ENCODE measurements at regions not wholly inside any gene's neighbourhood (a gene's known extent, or its start where the extent isn't known, plus 50 kb on each side); places are given as distances from the start of the nearest gene placed in this dataset.

DNA sequence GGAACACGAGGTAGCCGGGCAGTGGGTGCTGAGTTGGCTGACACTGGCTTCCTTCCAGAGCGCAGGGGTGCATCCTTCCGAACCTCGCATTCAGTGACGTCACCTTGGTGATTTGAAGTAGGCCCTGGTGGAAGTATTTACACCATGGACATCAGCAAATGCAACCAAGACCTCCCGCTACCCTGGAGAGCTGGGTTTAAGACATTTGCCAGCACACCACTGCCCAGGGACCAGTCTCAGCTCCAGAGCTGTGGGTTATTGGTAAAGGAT, 106.4 kb upstream of the GPR26 start:
- WGBS, 2 experiments (ENCODE audit: extremely low coverage in 1 of 2, insufficient coverage in 1 of 2, insufficient read length in 1 of 2, insufficient replicate concordance in 2 of 2, low coverage in 1 of 2, low lambda C conversion rate in 2 of 2, missing lambda C conversion rate in 1 of 2), result 79% methylated on average over 7 of the region's 7 CpGs; no CpG with 5 or more reads in 1 of the 2 experiments
- H2AFZ ChIP-seq (ENCODE audit: low read length), result no peak overlapping the region
- H2BK20ac ChIP-seq (ENCODE audit: low read length), result no peak overlapping the region
- H3K23me2 ChIP-seq (ENCODE audit: low read depth, low read length), result no peaks in the 10 kb centered on the region
- H2BK5ac ChIP-seq (ENCODE audit: low read depth, low read length), result no peak overlapping the region
- no peak overlapping the region for H3K4ac ChIP-seq (replicated peaks; ENCODE audit: insufficient read length, low read depth, low read length)
- no peaks in the 10 kb centered on the region for H4K20me1 ChIP-seq (replicated peaks in 1 of 2; ENCODE audit: control insufficient read depth in 1 of 2, insufficient read depth in 2 of 2, low read length in 2 of 2)
- FAIRE-seq, result no peak
- H3K9me3 ChIP-seq (ENCODE audit: insufficient read depth in 2 of 2, low read depth in 1 of 2, low read length in 1 of 2), result no peaks in the 10 kb centered on the region
- no peak for TF ChIP-seq TAF7 (optimal IDR thresholded peaks at IDR 0.05; ENCODE audit: borderline replicate concordance, low read depth, low read length)
- TF ChIP-seq POLR2A (IDR thresholded peaks at IDR 0.05; ENCODE audit: control extremely low read depth in 1 of 2, low read depth in 2 of 2, low read length in 2 of 2), result no peak
- no peak for TF ChIP-seq KDM4A (IDR thresholded peaks at IDR 0.05; ENCODE audit: low read depth, low read length, severe bottlenecking)
- TF ChIP-seq RNF2 (IDR thresholded peaks at IDR 0.05; ENCODE audit: borderline replicate concordance, low read depth, low read length, missing control alignments, poor library complexity, severe bottlenecking), result no peak
- no peak for TF ChIP-seq TCF12 (IDR thresholded peaks at IDR 0.05; ENCODE audit: low read depth, low read length)
- no peak overlapping the region for H3K4me2 ChIP-seq (ENCODE audit: insufficient read depth in 1 of 2, low read depth in 2 of 2, low read length in 2 of 2)
- no peak overlapping the region for H3K56ac ChIP-seq (replicated peaks; ENCODE audit: insufficient read length, low read depth, low read length)
- CTCF ChIA-PET (ENCODE audit: partially characterized antibody), result interaction anchor here (0.7 to 2.0 kb wide), 10 partner anchors 11 to 501 kb away, joined by 3 to 5 read pairs (median 3); no protein-coding TSS in a partner anchor
- H4K8ac ChIP-seq (ENCODE audit: extremely low read depth, insufficient read depth, low read length), result no peak overlapping the region
- H3K27ac ChIP-seq (ENCODE audit: low read depth, low read length), result no peak overlapping the region
- H4K91ac ChIP-seq (replicated peaks; ENCODE audit: insufficient read length, low read length), result no peak overlapping the region
- no peak overlapping the region for H3K18ac ChIP-seq (ENCODE audit: extremely low read depth, low read length)
- no peak overlapping the region for H4K5ac ChIP-seq (ENCODE audit: insufficient read length, low read depth, low read length)
- no peak overlapping the region for H3K14ac ChIP-seq (ENCODE audit: insufficient read length)
- H3K4me3 ChIP-seq (ENCODE audit: extremely low read depth in 1 of 4, insufficient read depth in 2 of 4, low read depth in 3 of 4, low read length in 4 of 4), result no peak overlapping the region
- H3K79me2 ChIP-seq (ENCODE audit: control insufficient read depth in 1 of 2, insufficient read depth in 2 of 2, low read length in 2 of 2), result no peaks in the 10 kb centered on the region
- H3K23ac ChIP-seq (ENCODE audit: insufficient read length), result no peak overlapping the region
- H2AK5ac ChIP-seq (ENCODE audit: low read depth, low read length), result no peak overlapping the region
- no peak overlapping the region for H3K9ac ChIP-seq (replicated peaks in 1 of 4; ENCODE audit: extremely low read depth in 1 of 4, low read depth in 3 of 4, low read length in 3 of 4)
- no peak for DNase-seq (ENCODE audit: low read depth in 1 of 2, low spot score in 2 of 2)
- no peaks in the 10 kb centered on the region for H3K79me1 ChIP-seq (ENCODE audit: low read depth, low read length)
- H2BK15ac ChIP-seq (ENCODE audit: low read length), result no peak overlapping the region
- H3K36me3 ChIP-seq (ENCODE audit: control insufficient read depth in 2 of 4, insufficient read depth in 4 of 4, low read length in 3 of 4), result no peaks in the 10 kb centered on the region
- H2BK120ac ChIP-seq (replicated peaks; ENCODE audit: low read depth, low read length), result no peak overlapping the region
- POLR2A ChIA-PET (ENCODE audit: partially characterized antibody), result no interaction called here
- no peak overlapping the region for H2BK12ac ChIP-seq (ENCODE audit: low read depth, low read length)
- peaks cover 0 to 6% (median 2%) of the 10 kb centered on the region in 4 experiments; a peak in 4 of 7 replicates for H3K4me1 ChIP-seq (replicated peaks in 1 of 4; ENCODE audit: control insufficient read depth in 3 of 4, insufficient read depth in 4 of 4, low read length in 3 of 4)
- H3K27me3 ChIP-seq (replicated peaks in 1 of 4; ENCODE audit: control insufficient read depth in 3 of 4, extremely low read depth in 1 of 4, insufficient read depth in 3 of 4, low read length in 3 of 4), result no peaks in the 10 kb centered on the region

Data from H1 (cell line).